H9 (cell line): ENCODE measurements at regions not wholly inside any gene's neighbourhood (a gene's known extent, or its start where the extent isn't known, plus 50 kb on each side); places are given as distances from the start of the nearest gene placed in this dataset.

Experiments used
- DNase-seq: peaks from one replicate; pipeline ENCODE4 v3.0.0-alpha.2; 2017
- H2AFZ ChIP-seq: one replicate; pipeline ENCODE4 v1.6.1; 2013; ENCODE audit warnings: mild to moderate bottlenecking, low read length, control low read depth, moderate library complexity
- H2AK5ac ChIP-seq: 2 replicates; pipeline ENCODE4 v1.6.1; 2013; ENCODE audit warnings: low read length, control low read depth, mixed read lengths; ENCODE audit not compliant: insufficient read length
- H2BK120ac ChIP-seq: one replicate; pipeline ENCODE4 v1.6.1; 2013; ENCODE audit warnings: low read depth, mild to moderate bottlenecking, low read length, control low read depth, inconsistent platforms; ENCODE audit not compliant: poor library complexity, severe bottlenecking
- H2BK12ac ChIP-seq: 2 replicates; pipeline ENCODE4 v1.6.1; 2013; ENCODE audit warnings: low read length, control low read depth, mixed read lengths, low read depth; ENCODE audit not compliant: insufficient read length
- H2BK15ac ChIP-seq: 2 replicates; pipeline ENCODE4 v1.6.1; 2013; ENCODE audit warnings: low read depth, low read length, control low read depth
- H2BK20ac ChIP-seq: one replicate; pipeline ENCODE4 v1.6.1; 2013; ENCODE audit warnings: low read depth, mild to moderate bottlenecking, low read length, control low read depth, inconsistent platforms; ENCODE audit not compliant: poor library complexity, severe bottlenecking
- H2BK5ac ChIP-seq: 2 replicates; pipeline ENCODE4 v1.6.1; 2013; ENCODE audit warnings: low read length, control low read depth, mixed read lengths; ENCODE audit not compliant: insufficient read length
- H3K14ac ChIP-seq: 2 replicates; pipeline ENCODE4 v1.6.1; 2013; ENCODE audit warnings: low read length, control low read depth; ENCODE audit not compliant: insufficient read depth
- H3K18ac ChIP-seq: 2 replicates; pipeline ENCODE4 v1.6.1; 2013; ENCODE audit warnings: low read depth, mild to moderate bottlenecking, mixed read lengths, low read length, control low read depth; ENCODE audit not compliant: insufficient read length
- H3K23ac ChIP-seq: 2 replicates; pipeline ENCODE4 v1.6.1; 2013; ENCODE audit warnings: low read length, control low read depth, mixed read lengths, low read depth; ENCODE audit not compliant: insufficient read length
- H3K23me2 ChIP-seq: 2 replicates; pipeline ENCODE4 v1.6.1; 2013; ENCODE audit warnings: low read depth, mild to moderate bottlenecking, mixed read lengths, low read length, control low read depth; ENCODE audit not compliant: insufficient read length, poor library complexity, severe bottlenecking
- H3K27ac ChIP-seq: 2 replicates; pipeline ENCODE4 v1.5.1; 2013; ENCODE audit warnings: low read length, control low read depth, mixed read lengths, low read depth; ENCODE audit not compliant: insufficient read length
- H3K27me3 ChIP-seq: 2 replicates; pipeline ENCODE4 v1.6.1; 2013; ENCODE audit warnings: low read length, control low read depth, inconsistent platforms; ENCODE audit not compliant: insufficient read depth
- H3K4ac ChIP-seq: 2 replicates; pipeline ENCODE4 v1.6.1; 2013; ENCODE audit warnings: low read depth, mild to moderate bottlenecking, control low read depth, inconsistent platforms, low read length, moderate library complexity
- H3K4me1 ChIP-seq: 2 replicates; pipeline ENCODE4 v1.6.1; 2013; ENCODE audit warnings: low read length, control low read depth, inconsistent platforms; ENCODE audit not compliant: insufficient read depth
- H3K4me2 ChIP-seq: 2 replicates; pipeline ENCODE4 v1.6.1; 2013; ENCODE audit warnings: low read length, control low read depth, mixed read lengths; ENCODE audit not compliant: insufficient read length, insufficient read depth
- H3K56ac ChIP-seq: 2 replicates; pipeline ENCODE4 v1.6.1; 2013; ENCODE audit warnings: low read depth, mild to moderate bottlenecking, mixed read lengths, low read length, control low read depth; ENCODE audit not compliant: insufficient read length
- H3K79me1 ChIP-seq: 2 replicates; pipeline ENCODE4 v1.6.1; 2013; ENCODE audit warnings: low read depth, mild to moderate bottlenecking, moderate library complexity, low read length, control low read depth, inconsistent platforms; ENCODE audit not compliant: insufficient read depth, poor library complexity, severe bottlenecking
- H3K79me2 ChIP-seq: 2 replicates; pipeline ENCODE4 v1.6.1; 2013; ENCODE audit warnings: low read length, control low read depth, inconsistent platforms; ENCODE audit not compliant: insufficient read depth
- H3K9ac ChIP-seq: 2 replicates; pipeline ENCODE4 v1.6.1; 2013; ENCODE audit warnings: low read length, control low read depth, mixed read lengths; ENCODE audit not compliant: insufficient read length; ENCODE audit errors: extremely low read depth
- H3K9me3 ChIP-seq: one replicate; pipeline ENCODE4 v1.6.1; 2013; ENCODE audit warnings: low read depth, low read length, inconsistent platforms; ENCODE audit not compliant: control insufficient read depth
- H3T11ph ChIP-seq: one replicate; pipeline ENCODE4 v1.6.1; 2013; ENCODE audit warnings: mild to moderate bottlenecking, low read length, control low read depth, inconsistent platforms
- H4K20me1 ChIP-seq: one replicate; pipeline ENCODE4 v1.6.1; 2013; ENCODE audit not compliant: control insufficient read depth, insufficient read length, insufficient read depth
- H4K5ac ChIP-seq: 2 replicates; pipeline ENCODE4 v1.6.1; 2013; ENCODE audit warnings: low read depth, mild to moderate bottlenecking, mixed read lengths, low read length, control low read depth; ENCODE audit not compliant: insufficient read length
- H4K8ac ChIP-seq: replicated peaks from 2 replicates; pipeline ENCODE4 v1.6.1; 2013; ENCODE audit warnings: low read length, control low read depth, mixed read lengths, low read depth; ENCODE audit not compliant: insufficient read length
- H4K91ac ChIP-seq: 2 replicates; pipeline ENCODE4 v1.6.1; 2013; ENCODE audit warnings: low read depth, mild to moderate bottlenecking, moderate library complexity, mixed read lengths, low read length, control low read depth; ENCODE audit not compliant: insufficient read length
- H3K27ac Mint-ChIP-seq, 3 experiments: 2 replicates in 2 of 3; 3 replicates in 1 of 3; pipeline ENCODE4 v1.8.0; 2020 to 2021; ENCODE audit warnings: mixed read lengths in 3 of 3, mild to moderate bottlenecking in 1 of 3, moderate library complexity in 1 of 3
- H3K27me3 Mint-ChIP-seq: 2 replicates; pipeline ENCODE4 v1.8.0; 2021; ENCODE audit warnings: low read depth, mild to moderate bottlenecking, moderate library complexity, mixed read lengths
- H3K36me3 Mint-ChIP-seq, 3 experiments: 2 replicates in 2 of 3; 3 replicates in 1 of 3; pipeline ENCODE4 v1.8.0; 2020 to 2021; ENCODE audit warnings: low read depth in 3 of 3, mixed read lengths in 3 of 3; ENCODE audit not compliant: insufficient read depth in 1 of 3
- H3K4me1 Mint-ChIP-seq, 2 experiments: 2 replicates each; pipeline ENCODE4 v1.8.0; 2020; ENCODE audit warnings: mixed read lengths in 2 of 2
- H3K4me3 Mint-ChIP-seq, 2 experiments: 2 replicates in 1 of 2; 3 replicates in 1 of 2; pipeline ENCODE4 v1.8.0; 2020 to 2021; ENCODE audit warnings: mild to moderate bottlenecking in 2 of 2, mixed read lengths in 2 of 2, moderate library complexity in 1 of 2
- H3K9me3 Mint-ChIP-seq, 2 experiments: 2 replicates in 1 of 2; 3 replicates in 1 of 2; pipeline ENCODE4 v1.8.0; 2020; ENCODE audit warnings: mild to moderate bottlenecking in 2 of 2, mixed read lengths in 2 of 2, moderate library complexity in 1 of 2
- WGBS: extraction: QIAGEN DNeasy Blood & Tissue Kit; methylation state at CpG from one replicate; pipeline ENCODE4 v1.1.7; 2013; ENCODE audit warnings: missing lambda C conversion rate, low lambda C conversion rate, mixed read lengths; ENCODE audit not compliant: insufficient read length; ENCODE audit errors: extremely low coverage; 5-methylcytosine and 5-hydroxymethylcytosine counted together
- TF ChIP-seq, protein P1 (sequence below): fragments of 200-600 bp; sonication (generic); conservative IDR thresholded peaks from 3 replicates; pipeline ENCODE4 v1.8.0; 2021; ENCODE audit warnings: antibody characterized with exemption, mild to moderate bottlenecking

GRCh38 chr6:105900125-105900937 lies 185.8 kb upstream of the PRDM1 start:
- H4K91ac ChIP-seq: no peak overlapping the region
- H3T11ph ChIP-seq: no peak overlapping the region
- no peak overlapping the region for H3K23ac ChIP-seq
- no peaks in the 10 kb centered on the region for H4K20me1 ChIP-seq
- Mint-ChIP-seq H3K36me3 (peaks cover 0 to 8% (median 0%) of the 10 kb centered on the region in 3 experiments; a peak in 2 of 7 replicates), H3K9me3 (peaks cover 0 to 3% of the 10 kb centered on the region in 2 experiments; a peak in 1 of 5 replicates), H3K4me3 (no peak overlapping the region), H3K27ac (no peak overlapping the region), H3K4me1 (no peaks in the 10 kb centered on the region), H3K27me3 (peaks cover 5% of the 10 kb centered on the region; the same call in 1 of the 2 replicates)
- no peak overlapping the region for H2AFZ ChIP-seq
- no peak overlapping the region for H2BK120ac ChIP-seq
- TF ChIP-seq, protein P1, sequence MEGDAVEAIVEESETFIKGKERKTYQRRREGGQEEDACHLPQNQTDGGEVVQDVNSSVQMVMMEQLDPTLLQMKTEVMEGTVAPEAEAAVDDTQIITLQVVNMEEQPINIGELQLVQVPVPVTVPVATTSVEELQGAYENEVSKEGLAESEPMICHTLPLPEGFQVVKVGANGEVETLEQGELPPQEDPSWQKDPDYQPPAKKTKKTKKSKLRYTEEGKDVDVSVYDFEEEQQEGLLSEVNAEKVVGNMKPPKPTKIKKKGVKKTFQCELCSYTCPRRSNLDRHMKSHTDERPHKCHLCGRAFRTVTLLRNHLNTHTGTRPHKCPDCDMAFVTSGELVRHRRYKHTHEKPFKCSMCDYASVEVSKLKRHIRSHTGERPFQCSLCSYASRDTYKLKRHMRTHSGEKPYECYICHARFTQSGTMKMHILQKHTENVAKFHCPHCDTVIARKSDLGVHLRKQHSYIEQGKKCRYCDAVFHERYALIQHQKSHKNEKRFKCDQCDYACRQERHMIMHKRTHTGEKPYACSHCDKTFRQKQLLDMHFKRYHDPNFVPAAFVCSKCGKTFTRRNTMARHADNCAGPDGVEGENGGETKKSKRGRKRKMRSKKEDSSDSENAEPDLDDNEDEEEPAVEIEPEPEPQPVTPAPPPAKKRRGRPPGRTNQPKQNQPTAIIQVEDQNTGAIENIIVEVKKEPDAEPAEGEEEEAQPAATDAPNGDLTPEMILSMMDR: no peak
- H3K27ac ChIP-seq: no peak overlapping the region
- no peak overlapping the region for H3K14ac ChIP-seq
- no peak overlapping the region for H2BK20ac ChIP-seq
- H3K56ac ChIP-seq: no peak overlapping the region
- H3K79me1 ChIP-seq: no peaks in the 10 kb centered on the region
- no peaks in the 10 kb centered on the region for H3K9me3 ChIP-seq
- no peaks in the 10 kb centered on the region for H3K4me1 ChIP-seq
- H4K5ac ChIP-seq: no peak overlapping the region
- H3K4ac ChIP-seq: no peak overlapping the region
- no peaks in the 10 kb centered on the region for H3K27me3 ChIP-seq
- no peak overlapping the region for H3K9ac ChIP-seq
- H3K23me2 ChIP-seq: no peaks in the 10 kb centered on the region
- H3K4me2 ChIP-seq: no peak overlapping the region
- no peak overlapping the region for H2BK5ac ChIP-seq
- no peak overlapping the region for H2BK12ac ChIP-seq
- H3K18ac ChIP-seq: no peak overlapping the region
- H2AK5ac ChIP-seq: no peak overlapping the region
- H2BK15ac ChIP-seq: no peak overlapping the region
- DNase-seq: no peak
- no CpG with 5 or more reads among the region's 13 CpGs for WGBS
- H3K79me2 ChIP-seq: no peaks in the 10 kb centered on the region
- no peak overlapping the region for H4K8ac ChIP-seq
